ENCODE measurements at regions not wholly inside any gene's neighbourhood (a gene's known extent, or its start where the extent isn't known, plus 50 kb on each side); places are given as distances from the start of the nearest gene placed in this dataset.
A peak's percentile ranks its signal among the peaks of the same experiment; 100 is the strongest.

DNA sequence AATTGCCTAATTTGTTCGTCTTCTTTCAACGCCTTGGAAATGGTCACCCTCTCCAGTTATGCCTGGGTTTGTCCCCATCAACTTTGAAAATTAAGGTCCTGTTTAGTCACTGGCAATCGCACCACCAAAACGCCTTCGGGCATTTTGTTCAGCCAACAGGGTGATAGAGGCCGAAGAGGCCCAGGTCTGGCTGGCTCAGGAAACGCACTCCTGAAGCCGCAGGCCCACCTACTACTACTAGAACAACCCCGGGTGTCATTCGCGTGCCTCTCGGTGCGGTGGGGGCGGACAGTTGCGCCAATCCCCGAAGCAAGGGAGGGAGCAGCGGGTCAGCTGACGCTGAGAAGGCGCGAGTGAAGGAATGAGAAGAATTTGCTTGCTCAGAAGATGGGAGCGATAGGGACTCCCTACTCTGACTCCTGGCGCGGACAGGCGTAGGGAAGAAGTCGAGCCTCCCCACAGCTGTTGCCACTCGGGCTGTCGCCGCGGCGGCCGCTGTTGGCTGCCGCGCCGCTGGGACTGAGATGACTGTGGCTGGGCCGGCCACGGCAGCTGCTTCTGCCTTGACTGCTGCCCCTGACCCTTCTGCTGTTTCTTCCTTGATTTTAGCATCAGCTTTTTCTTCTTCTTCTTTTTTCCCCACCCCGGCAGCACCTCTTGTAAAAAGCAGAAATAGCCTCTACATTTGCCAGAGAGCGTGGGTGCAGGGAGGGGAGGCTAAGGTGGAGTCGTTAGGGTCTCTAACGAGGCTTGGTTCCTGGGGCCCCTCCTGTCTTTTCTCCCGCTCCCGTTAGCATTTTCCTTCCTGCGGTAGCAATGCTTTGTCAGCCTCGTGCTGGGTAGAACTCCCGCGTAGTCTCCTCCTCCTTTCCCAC is 387.6 kb downstream of the FIGN start (continued):
- TF ChIP-seq FOXP4 (CRISPR knock-in tag; IDR thresholded peaks at IDR 0.05) = peak; percentile 34; the same call in 1 of the 2 replicates
- no peak for TF ChIP-seq IRF2 (CRISPR knock-in tag; IDR thresholded peaks at IDR 0.05; ENCODE audit: borderline replicate concordance, low read depth)
- no peak for TF ChIP-seq PRRX2 (CRISPR knock-in tag; IDR thresholded peaks at IDR 0.05)
- no peak for TF ChIP-seq STAT6 (CRISPR knock-in tag; conservative IDR thresholded peaks at IDR 0.05; ENCODE audit: low read depth)
- TF ChIP-seq, protein P1, sequence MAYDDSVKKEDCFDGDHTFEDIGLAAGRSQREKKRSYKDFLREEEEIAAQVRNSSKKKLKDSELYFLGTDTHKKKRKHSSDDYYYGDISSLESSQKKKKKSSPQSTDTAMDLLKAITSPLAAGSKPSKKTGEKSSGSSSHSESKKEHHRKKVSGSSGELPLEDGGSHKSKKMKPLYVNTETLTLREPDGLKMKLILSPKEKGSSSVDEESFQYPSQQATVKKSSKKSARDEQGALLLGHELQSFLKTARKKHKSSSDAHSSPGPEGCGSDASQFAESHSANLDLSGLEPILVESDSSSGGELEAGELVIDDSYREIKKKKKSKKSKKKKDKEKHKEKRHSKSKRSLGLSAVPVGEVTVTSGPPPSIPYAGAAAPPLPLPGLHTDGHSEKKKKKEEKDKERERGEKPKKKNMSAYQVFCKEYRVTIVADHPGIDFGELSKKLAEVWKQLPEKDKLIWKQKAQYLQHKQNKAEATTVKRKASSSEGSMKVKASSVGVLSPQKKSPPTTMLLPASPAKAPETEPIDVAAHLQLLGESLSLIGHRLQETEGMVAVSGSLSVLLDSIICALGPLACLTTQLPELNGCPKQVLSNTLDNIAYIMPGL (CRISPR knock-in tag; IDR thresholded peaks at IDR 0.05) = no peak
- no peak for TF ChIP-seq FOXJ3 (CRISPR knock-in tag; IDR thresholded peaks at IDR 0.05; ENCODE audit: borderline replicate concordance)
- peak; percentile 51; the same call in 1 of the 2 replicates for TF ChIP-seq ZNF232 (CRISPR knock-in tag; IDR thresholded peaks at IDR 0.05)
- TF ChIP-seq NFYB (CRISPR knock-in tag; conservative IDR thresholded peaks at IDR 0.05; ENCODE audit: low read depth) = 0 out of 2 replicates have a peak, but pooled peaks have one; percentile 23
- TF ChIP-seq, protein P2, sequence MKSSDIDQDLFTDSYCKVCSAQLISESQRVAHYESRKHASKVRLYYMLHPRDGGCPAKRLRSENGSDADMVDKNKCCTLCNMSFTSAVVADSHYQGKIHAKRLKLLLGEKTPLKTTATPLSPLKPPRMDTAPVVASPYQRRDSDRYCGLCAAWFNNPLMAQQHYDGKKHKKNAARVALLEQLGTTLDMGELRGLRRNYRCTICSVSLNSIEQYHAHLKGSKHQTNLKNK (CRISPR knock-in tag; IDR thresholded peaks at IDR 0.05) = no peak
- no peak for TF ChIP-seq GTF2I (CRISPR knock-in tag; conservative IDR thresholded peaks at IDR 0.05)
- TF ChIP-seq ZNF263 (CRISPR knock-in tag; IDR thresholded peaks at IDR 0.05; ENCODE audit: low read depth) = no peak
- TF ChIP-seq HMGA2 (CRISPR knock-in tag; IDR thresholded peaks at IDR 0.05) = no peak
- no peak for TF ChIP-seq SMAD4 (CRISPR knock-in tag; IDR thresholded peaks at IDR 0.05)
- TF ChIP-seq, protein P3, sequence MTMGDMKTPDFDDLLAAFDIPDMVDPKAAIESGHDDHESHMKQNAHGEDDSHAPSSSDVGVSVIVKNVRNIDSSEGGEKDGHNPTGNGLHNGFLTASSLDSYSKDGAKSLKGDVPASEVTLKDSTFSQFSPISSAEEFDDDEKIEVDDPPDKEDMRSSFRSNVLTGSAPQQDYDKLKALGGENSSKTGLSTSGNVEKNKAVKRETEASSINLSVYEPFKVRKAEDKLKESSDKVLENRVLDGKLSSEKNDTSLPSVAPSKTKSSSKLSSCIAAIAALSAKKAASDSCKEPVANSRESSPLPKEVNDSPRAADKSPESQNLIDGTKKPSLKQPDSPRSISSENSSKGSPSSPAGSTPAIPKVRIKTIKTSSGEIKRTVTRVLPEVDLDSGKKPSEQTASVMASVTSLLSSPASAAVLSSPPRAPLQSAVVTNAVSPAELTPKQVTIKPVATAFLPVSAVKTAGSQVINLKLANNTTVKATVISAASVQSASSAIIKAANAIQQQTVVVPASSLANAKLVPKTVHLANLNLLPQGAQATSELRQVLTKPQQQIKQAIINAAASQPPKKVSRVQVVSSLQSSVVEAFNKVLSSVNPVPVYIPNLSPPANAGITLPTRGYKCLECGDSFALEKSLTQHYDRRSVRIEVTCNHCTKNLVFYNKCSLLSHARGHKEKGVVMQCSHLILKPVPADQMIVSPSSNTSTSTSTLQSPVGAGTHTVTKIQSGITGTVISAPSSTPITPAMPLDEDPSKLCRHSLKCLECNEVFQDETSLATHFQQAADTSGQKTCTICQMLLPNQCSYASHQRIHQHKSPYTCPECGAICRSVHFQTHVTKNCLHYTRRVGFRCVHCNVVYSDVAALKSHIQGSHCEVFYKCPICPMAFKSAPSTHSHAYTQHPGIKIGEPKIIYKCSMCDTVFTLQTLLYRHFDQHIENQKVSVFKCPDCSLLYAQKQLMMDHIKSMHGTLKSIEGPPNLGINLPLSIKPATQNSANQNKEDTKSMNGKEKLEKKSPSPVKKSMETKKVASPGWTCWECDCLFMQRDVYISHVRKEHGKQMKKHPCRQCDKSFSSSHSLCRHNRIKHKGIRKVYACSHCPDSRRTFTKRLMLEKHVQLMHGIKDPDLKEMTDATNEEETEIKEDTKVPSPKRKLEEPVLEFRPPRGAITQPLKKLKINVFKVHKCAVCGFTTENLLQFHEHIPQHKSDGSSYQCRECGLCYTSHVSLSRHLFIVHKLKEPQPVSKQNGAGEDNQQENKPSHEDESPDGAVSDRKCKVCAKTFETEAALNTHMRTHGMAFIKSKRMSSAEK (CRISPR knock-in tag; IDR thresholded peaks at IDR 0.05; ENCODE audit: borderline replicate concordance) = no peak
- TF ChIP-seq ZNF423 (CRISPR knock-in tag; IDR thresholded peaks at IDR 0.05) = peak; percentile 62; the same call in 1 of the 2 replicates
- TF ChIP-seq, protein P4, sequence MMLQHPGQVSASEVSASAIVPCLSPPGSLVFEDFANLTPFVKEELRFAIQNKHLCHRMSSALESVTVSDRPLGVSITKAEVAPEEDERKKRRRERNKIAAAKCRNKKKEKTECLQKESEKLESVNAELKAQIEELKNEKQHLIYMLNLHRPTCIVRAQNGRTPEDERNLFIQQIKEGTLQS (CRISPR knock-in tag; conservative IDR thresholded peaks at IDR 0.05) = no peak
- TF ChIP-seq AR (CRISPR knock-in tag; IDR thresholded peaks at IDR 0.05) = no peak
- no peak for TF ChIP-seq E2F4 (CRISPR knock-in tag; IDR thresholded peaks at IDR 0.05; ENCODE audit: borderline replicate concordance, low read depth)
- TF ChIP-seq ZNF396 (CRISPR knock-in tag; IDR thresholded peaks at IDR 0.05; ENCODE audit: borderline replicate concordance) = no peak
- TF ChIP-seq CREB1 (CRISPR knock-in tag; IDR thresholded peaks at IDR 0.05) = no peak
- peak; percentile 85 for TF ChIP-seq NFE2L1 (CRISPR knock-in tag; IDR thresholded peaks at IDR 0.05)
- no peak for TF ChIP-seq JUN (CRISPR knock-in tag; IDR thresholded peaks at IDR 0.05)
- no peak for TF ChIP-seq ATF1 (CRISPR knock-in tag; IDR thresholded peaks at IDR 0.05)

All from WTC11 (cell line).